Activated CD4-positive, alpha-beta T cell treated with anti-CD3 and anti-CD28 coated beads for 24 hours (primary cell): ENCODE measurements at regions not wholly inside any gene's neighbourhood (a gene's known extent, or its start where the extent isn't known, plus 50 kb on each side); places are given as distances from the start of the nearest gene placed in this dataset.

ENCODE experiments used
- DNase-seq, 2 donors: peaks; one replicate each; pipeline ENCODE4 v3.0.0-alpha.2; 2020; ENCODE audit warnings: low read depth in 2 of 2

DNA sequence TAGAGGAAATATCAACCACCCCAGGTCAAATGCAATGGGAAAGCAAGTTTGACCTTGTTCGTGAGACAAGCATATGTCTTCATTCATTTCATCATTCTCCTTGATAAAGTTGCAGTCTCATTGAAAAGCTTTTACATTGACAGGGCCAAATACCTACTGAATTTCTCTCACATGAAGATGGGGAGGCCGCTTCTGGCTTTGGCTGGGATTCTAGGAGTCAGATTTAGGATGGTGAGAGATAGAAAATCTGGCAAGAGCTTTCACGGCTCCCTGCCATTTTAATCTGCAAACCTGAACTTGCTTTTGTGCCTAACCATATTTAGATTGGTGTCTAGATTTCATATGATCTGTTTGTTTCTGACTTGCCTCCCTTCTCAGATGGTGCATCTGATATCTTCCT lies 88.0 kb downstream of the TMEM100 start:
- DNase-seq: no peak

DNA sequence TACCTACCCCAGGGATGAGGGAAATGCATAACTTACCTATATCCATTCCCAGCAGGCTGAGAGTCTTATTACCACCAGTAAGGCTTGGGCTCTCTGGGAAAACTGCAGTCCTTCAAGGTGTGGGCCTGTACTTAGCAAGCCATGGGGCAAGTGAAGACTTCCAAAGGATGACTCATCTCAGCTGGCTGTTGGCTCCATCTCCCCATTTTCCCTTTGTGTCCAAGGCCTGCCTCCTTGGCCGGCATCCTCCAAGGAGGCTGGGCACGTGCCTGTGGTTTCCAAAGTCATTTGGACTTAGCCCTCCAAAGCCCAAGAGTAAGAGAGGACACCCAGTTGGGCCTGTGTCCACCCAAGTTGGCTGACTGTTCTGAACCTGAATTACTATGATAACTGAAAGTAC lies 89.8 kb downstream of the TMEM100 start:
- DNase-seq: no peak

DNA sequence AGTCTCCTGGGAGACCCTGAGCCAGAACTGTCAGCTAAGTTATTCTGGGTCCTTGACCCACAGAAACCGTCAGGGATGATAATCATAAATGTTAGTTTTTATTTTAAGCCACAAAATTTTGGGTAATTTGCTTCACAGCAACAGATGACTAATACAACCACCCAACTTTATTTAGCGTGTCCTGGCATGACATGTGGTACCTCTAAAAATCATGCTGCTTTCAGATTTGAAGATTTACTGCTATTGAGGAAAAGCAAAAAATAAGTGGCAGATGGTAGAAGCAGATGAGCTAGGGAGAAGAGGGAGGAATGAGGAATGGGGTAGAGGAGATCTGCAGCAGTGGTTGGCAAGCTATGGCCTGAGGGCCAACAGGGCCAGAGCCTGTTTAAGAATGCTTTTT lies 90.4 kb downstream of the TMEM100 start:
- no peak for DNase-seq

DNA sequence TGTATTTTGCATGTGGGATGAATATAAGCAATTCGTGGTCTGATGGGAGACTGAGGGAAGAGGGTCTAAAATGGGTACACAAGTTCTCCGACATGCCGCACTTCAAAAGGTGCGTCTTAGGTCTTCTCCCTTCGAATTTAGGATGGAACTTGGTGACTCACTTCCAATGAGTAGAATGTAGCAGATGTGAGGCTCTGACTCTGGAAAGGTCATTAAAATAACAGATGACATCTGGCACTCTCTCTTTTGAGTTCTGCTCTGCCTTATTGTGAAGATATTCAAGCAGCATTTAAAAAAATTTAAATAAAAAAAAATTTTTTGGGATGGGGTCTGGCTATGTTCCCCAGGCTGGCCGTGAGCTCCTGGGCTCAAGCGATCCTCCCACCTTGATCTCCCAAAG lies 92.7 kb downstream of the TMEM100 start:
- no peak for DNase-seq

- no peak for DNase-seq
Observed at GRCh38 chr17:55625521-55625920, 97.1 kb downstream of the TMEM100 start.

- DNase-seq: no peak
Observed at GRCh38 chr17:55624772-55625433, 97.8 kb downstream of the TMEM100 start.

DNA sequence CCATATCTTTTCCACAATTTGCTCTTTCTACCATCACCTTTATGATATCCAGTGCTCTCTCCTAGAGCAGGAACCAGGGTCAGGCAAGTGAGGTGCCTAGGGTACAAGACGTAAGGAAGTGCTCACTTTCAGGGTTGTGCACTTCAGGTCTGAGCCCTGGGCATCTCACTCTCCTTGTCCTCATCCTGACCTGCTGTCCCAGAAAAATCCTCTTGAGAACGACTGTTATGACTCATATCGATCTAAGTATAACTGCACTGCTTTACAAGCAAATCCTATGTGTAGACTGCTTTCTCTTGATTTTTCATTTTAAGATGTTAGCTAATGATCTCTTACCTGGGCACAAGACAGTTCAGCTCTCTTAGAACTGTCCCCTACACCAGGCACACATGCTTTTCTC lies 100.1 kb downstream of the TMEM100 start:
- DNase-seq: no peak

GRCh38 chr17:55620945-55621344 lies 101.7 kb downstream of the TMEM100 start:
- DNase-seq: no peak

DNA sequence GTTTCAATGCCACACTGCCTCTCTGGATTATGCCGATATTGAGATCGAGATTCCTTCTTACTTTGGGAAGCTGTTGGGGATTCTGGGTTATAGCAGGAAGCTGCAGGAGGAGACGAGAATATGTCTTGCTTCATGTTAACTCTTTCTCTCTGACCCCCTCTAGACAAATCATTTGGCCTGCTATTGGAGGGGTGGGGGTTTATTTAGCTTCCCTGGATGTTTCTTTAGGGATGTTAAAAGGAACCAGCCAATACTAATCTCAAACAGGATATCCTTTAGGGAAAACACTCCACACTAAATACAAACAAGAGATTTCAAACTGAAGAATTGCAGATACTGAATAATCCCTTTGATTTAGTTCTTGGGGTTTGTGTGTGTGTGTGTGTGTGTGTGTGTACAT lies 102.6 kb downstream of the TMEM100 start:
- no peak for DNase-seq

DNA sequence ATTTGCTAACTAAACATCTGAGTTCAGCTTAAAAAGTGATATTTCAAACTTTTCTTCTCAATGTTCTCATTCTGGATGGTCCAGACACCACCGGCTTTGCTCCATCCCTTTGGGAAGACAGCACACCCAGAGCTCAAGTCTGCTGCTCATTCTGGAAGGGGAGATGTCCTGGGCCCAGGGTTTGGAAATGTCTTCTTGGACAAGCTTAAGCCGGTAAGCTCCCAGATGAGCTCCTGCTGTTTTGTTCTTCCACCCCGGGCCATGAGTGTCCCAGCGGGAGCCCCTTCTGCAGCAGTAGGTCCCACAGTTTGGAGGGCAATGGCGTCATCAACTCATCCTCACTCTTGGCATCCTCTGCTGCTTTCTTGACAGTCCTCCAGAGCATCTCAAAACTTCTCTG lies 105.2 kb downstream of the TMEM100 start:
- DNase-seq: no peak

- DNase-seq: no peak
Observed at GRCh38 chr17:55614061-55614460, 102.8 kb upstream of the SMIM36 start.

DNA sequence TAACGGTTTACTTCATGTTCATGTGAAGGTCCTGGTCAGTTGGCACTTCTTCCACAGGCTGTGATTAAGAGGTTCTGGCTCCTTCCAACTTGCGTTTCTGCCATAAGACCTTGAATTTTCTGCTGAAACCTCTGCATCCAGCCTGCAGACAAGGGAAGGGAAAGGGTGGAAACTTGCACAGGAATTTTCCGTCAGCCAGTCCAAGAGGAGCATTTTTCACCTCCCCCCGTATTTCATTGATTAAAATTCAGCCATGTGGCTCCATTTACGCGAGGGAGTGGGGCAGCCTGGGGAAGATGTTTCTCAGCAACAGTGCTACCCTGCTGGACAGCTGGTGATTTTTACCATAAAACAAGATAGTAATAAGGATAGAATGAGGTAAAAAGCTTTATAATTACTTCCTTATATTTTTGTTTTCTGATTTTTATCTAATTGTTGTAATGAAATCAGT lies 101.5 kb upstream of the SMIM36 start:
- DNase-seq: no peak

DNA sequence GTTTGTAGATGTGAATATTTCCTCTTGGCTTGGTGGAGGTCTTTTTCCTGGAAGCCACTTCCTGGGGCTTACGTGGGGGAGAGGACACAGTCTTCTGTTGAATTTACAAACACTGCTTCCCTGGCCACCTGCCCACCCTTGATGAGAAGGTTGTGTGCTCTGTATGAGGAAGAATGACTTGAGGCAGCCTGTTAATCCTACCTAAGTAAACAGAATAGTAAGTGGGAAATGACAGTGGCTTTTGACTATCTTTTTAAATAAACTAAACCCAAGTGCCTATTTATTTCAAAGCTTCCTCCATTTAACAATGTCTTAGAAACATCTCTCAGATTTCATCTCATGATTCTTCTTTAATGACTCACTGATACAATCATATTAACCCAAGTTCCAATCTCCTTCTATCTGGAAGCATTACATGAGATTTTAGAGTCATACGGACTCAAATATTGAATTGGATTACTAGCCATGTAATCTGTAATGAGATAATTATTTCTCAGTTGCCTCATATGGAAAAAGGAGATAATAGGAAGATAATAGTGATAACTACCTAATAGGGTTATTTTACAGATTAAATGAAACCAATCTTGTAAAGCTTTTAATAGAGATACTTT lies 96.6 kb upstream of the SMIM36 start:
- no peak for DNase-seq

DNA sequence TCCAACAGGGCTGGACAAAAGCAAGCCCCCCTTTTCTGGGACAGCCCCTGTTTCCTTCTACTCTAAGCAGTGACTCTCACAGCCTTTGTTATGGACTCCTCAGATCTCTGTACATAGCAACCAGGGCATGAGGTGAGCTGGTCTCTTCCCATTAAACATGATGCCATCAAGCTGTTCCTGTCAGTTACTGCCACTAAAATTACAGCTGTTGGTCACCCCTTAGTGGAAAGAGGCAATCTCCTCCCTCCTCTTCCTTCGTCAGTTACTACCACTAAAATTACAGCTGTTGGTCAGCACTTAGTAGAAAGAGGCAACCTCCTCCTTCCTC lies 95.2 kb upstream of the SMIM36 start:
- DNase-seq: no peak

GRCh38 chr17:55605705-55606487 lies 94.6 kb upstream of the SMIM36 start:
- no peak for DNase-seq

GRCh38 chr17:55601874-55602364 lies 90.7 kb upstream of the SMIM36 start:
- DNase-seq: no peak

DNA sequence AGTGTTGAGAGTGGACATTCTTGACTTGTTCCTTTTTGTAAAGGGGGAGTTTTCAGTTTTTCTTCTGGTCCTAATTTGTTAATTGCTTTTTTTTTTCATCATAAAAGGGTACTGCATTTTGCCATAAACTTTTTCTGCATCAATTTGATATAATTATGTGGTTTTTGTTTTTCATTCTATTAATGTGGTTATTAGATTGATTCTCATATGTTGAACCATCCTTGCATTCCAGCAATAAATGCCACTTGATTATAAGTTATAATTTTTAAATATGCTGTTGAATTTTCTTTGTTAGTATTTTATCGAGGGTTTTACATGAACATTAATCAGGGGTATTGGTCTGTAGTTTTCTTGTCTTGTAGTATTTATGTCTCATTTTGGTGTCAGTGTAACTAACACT lies 87.2 kb upstream of the SMIM36 start:
- no peak for DNase-seq

- DNase-seq: no peak
Observed at GRCh38 chr17:55588446-55589242, 77.4 kb upstream of the SMIM36 start.

GRCh38 chr17:55587608-55588139 lies 76.4 kb upstream of the SMIM36 start:
- DNase-seq: no peak

- no peak for DNase-seq
Observed at GRCh38 chr17:55585629-55586028, 74.4 kb upstream of the SMIM36 start.

DNA sequence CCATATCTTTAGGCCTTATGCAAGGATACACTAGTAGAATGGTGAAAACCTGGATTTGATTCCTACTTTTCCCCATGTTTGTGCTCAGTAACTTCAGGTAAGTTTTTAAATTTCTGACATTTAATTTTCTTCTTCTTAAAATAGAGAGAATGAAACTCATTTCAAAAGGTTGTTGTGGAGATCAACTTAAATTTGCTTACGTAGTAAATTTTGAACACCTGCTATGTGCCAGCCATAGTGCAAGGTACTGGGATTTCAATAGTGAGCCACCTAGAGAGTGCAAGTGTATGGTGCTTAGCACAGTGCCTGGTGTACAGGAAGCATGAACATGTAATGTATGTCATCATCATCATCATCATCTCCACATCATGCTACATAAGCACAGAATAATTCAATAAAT lies 73.6 kb upstream of the SMIM36 start:
- DNase-seq: no peak
